Stimulated activated naive CD8-positive, alpha-beta T cell treated with anti-CD3 and anti-CD28 coated beads, Interleukin-15, Interleukin-2, amounts not matched to agents 100 ng/mL and 50 ng/mL, for 24 hours (primary cell): ENCODE measurements at regions not wholly inside any gene's neighbourhood (a gene's known extent, or its start where the extent isn't known, plus 50 kb on each side); places are given as distances from the start of the nearest gene placed in this dataset.

ENCODE experiments used
- H3K27ac Mint-ChIP-seq: one replicate; pipeline ENCODE4 v1.8.0; 2021; ENCODE audit warnings: mild to moderate bottlenecking, mixed read lengths
- H3K27me3 Mint-ChIP-seq: one replicate; pipeline ENCODE4 v1.8.0; 2021; ENCODE audit warnings: mixed read lengths
- H3K36me3 Mint-ChIP-seq: one replicate; pipeline ENCODE4 v1.8.0; 2021; ENCODE audit warnings: low read depth, mixed read lengths
- H3K4me1 Mint-ChIP-seq: one replicate; pipeline ENCODE4 v1.8.0; 2021; ENCODE audit warnings: low read depth, mixed read lengths
- H3K4me3 Mint-ChIP-seq: one replicate; pipeline ENCODE4 v1.8.0; 2021; ENCODE audit warnings: mild to moderate bottlenecking, mixed read lengths
- H3K9me3 Mint-ChIP-seq: one replicate; pipeline ENCODE4 v1.8.0; 2021; ENCODE audit warnings: mixed read lengths

DNA sequence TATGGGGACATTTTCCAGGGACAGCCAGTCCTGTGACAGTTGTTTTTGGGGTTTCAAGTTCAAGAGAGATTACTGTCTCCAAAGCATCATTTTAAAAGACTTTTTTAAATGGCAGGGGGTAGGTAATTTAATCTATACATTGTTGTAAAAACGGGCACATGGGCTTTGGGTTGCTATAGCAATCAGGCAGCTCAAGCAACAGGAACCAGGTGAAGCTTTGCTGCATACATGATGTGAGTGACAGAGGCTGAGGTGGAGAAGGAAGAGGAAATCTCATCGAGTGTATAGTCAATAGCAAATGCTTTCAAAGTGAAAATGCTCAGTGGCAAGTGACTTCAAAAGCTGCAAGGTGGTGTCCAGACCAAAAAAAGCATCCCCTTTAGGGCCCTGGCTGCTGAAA is 277.4 kb upstream of the JAG1 start:
- no peak overlapping the region for H3K4me3 Mint-ChIP-seq
- H3K27me3 Mint-ChIP-seq = no peaks in the 10 kb centered on the region
- no peak overlapping the region for H3K27ac Mint-ChIP-seq
- no peaks in the 10 kb centered on the region for H3K36me3 Mint-ChIP-seq
- H3K4me1 Mint-ChIP-seq = no peaks in the 10 kb centered on the region
- H3K9me3 Mint-ChIP-seq = peaks cover 4% of the 10 kb centered on the region

DNA sequence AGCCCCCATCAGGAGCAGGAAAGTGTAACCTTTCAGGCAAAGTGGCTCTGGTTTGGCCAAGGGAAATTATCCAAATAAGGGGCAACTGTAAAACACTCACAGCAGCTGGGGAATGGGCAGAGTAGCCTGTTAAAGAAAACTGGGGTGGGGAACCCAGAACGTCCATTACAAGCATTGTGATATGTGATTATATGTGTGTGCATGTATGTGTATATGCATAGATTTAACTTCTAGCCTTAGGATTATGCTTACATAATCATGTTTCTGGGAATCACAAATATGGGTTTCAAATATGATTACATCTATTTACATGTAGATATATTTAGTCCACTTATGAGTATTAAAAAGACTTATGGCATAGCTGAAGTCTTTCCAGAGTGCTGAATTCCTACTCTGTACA is 278.1 kb upstream of the JAG1 start:
- H3K27ac Mint-ChIP-seq = no peak overlapping the region
- H3K9me3 Mint-ChIP-seq = peaks cover 4% of the 10 kb centered on the region
- H3K4me3 Mint-ChIP-seq = no peak overlapping the region
- H3K36me3 Mint-ChIP-seq = no peaks in the 10 kb centered on the region
- H3K4me1 Mint-ChIP-seq = no peaks in the 10 kb centered on the region
- H3K27me3 Mint-ChIP-seq = no peaks in the 10 kb centered on the region

DNA sequence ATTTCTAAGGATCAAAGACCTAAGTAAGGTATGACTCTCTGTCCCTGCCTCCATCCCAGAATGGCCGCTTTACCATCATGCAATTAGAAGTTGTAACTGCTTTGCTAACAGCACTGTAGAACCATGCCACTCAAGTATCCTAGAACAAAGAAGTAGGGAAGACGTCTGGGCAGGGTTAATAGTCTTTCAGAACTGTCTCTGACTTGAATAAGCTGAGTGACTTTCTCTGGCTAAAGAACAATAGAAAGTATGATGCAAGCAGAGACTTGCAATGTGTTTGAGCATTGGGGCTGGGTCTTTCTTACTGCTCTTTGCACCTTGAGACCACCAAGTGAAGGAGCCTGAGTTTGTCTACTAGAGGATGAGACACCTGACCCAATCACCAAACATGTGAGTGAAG is 279.6 kb upstream of the JAG1 start:
- peaks cover 4% of the 10 kb centered on the region for H3K9me3 Mint-ChIP-seq
- H3K4me3 Mint-ChIP-seq = no peak overlapping the region

DNA sequence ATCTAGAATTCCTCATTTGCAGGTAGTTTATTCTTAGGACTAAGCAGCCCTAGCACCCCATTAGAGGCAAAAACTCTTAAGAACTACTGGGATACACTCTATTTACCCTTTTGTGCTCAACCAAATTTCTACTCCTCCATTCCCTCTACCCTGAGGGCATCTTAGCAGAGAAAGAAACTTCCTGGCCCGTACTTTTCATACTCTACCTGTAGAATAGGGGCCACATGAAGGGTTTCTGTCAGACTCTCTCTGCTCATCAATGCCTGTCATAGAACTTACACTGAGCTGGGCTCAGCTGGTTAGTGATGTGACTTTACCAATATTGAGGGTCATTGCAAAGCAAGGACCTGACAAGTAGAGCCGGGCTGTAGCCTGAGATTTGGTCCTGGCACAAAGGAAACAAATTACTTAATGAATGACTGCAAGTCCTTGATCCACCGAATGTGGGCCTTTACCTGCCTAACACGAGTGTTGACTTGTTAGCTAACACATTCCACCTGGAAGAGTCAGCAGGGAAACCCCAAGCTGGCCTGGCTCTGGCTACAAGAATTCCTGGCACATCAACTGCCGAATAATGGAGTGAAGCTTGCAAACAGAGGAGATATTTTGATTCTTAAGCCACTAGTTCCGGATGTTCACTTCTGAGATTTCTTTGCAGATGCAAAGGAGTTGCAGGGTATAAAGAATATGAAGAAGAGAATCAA is 280.5 kb upstream of the JAG1 start:
- H3K4me3 Mint-ChIP-seq = no peak overlapping the region
- H3K9me3 Mint-ChIP-seq = peaks cover 4% of the 10 kb centered on the region
- H3K4me1 Mint-ChIP-seq = no peaks in the 10 kb centered on the region
- H3K27ac Mint-ChIP-seq = no peak overlapping the region
- H3K36me3 Mint-ChIP-seq = no peaks in the 10 kb centered on the region
- H3K27me3 Mint-ChIP-seq = no peaks in the 10 kb centered on the region

More for the DNA sequence above, 279.6 kb upstream of the JAG1 start:
- Mint-ChIP-seq H3K27me3 (no peaks in the 10 kb centered on the region), H3K4me1 (no peaks in the 10 kb centered on the region), H3K27ac (no peak overlapping the region), H3K36me3 (no peaks in the 10 kb centered on the region)

DNA sequence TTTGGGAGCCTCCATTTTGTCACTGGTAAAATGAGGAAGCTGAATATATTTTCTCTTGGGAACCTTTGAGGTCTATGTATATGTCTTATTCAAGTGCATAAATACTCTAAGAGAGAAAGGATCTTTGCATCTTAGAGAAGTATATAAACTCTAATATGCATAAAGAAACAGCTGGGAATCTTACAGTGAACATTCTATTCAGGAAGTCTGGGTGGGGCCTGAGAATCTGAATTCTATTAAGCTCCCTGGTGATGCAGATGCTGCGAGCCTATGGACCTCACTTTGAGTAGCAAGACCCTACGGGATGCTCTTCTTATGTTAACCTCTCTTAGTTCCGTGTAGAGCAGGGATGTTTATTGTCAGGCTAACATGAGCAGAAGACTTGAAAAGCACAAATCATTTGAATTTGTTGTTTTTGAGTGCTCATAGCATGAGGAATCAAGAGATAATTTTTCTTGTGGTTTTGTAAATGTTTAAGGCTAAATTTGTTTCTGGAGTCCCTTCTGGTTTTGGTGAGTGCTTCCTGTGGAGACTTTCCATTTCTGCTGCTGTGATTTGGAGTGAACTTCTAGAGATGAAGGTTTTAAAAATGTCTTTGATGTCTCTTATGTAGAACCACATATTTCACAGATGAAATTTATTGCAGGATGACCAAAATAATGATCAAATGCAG is 281.2 kb upstream of the JAG1 start:
- Mint-ChIP-seq H3K4me3 (no peak overlapping the region), H3K36me3 (no peaks in the 10 kb centered on the region), H3K27ac (no peak overlapping the region), H3K4me1 (no peaks in the 10 kb centered on the region), H3K27me3 (no peaks in the 10 kb centered on the region), H3K9me3 (peaks cover 4% of the 10 kb centered on the region)

DNA sequence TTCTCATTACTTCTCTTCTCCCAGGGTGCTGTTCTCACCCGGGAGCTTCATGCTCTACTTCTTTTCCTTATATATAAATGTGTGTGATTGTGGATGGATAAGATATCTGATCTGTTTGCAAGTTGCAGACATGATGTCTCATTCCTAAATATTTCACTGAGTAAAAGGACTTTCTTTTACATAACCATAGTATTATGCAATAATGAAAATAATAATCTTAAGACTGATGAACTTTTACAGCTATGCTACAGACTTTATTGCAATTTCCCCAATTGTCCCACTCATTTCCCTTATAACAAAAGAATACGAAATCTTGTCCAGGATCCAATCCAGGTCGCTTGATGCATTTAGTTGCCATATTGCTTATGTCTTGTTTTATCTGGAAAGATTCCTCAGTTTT is 284.5 kb upstream of the JAG1 start:
- H3K27ac Mint-ChIP-seq = no peak overlapping the region
- H3K4me3 Mint-ChIP-seq = no peak overlapping the region
- no peaks in the 10 kb centered on the region for H3K36me3 Mint-ChIP-seq
- peaks cover 4% of the 10 kb centered on the region for H3K9me3 Mint-ChIP-seq
- H3K27me3 Mint-ChIP-seq = no peaks in the 10 kb centered on the region
- no peaks in the 10 kb centered on the region for H3K4me1 Mint-ChIP-seq

DNA sequence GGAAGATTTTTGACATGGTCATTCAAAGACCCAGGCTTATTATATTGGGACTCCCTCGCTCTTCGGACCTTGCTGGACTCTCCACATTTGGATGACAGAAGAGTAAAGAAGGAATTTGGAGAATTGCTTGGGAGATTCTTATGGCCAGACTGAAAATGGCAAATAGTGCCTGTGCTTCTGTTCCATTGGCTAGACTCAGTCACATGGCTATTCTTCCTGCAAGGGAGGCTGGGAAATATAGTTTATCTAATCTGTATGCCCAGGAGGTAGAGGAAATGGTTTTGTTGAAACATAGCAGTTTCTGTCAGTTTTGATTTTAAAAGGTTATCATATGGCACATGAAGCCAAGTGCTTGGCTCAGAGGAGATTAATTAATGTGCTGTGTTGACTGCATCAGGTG is 286.6 kb upstream of the JAG1 start:
- H3K27me3 Mint-ChIP-seq = no peaks in the 10 kb centered on the region
- H3K4me3 Mint-ChIP-seq = no peak overlapping the region
- no peak overlapping the region for H3K27ac Mint-ChIP-seq
- no peaks in the 10 kb centered on the region for H3K36me3 Mint-ChIP-seq
- no peaks in the 10 kb centered on the region for H3K4me1 Mint-ChIP-seq
- peaks cover 4% of the 10 kb centered on the region for H3K9me3 Mint-ChIP-seq

DNA sequence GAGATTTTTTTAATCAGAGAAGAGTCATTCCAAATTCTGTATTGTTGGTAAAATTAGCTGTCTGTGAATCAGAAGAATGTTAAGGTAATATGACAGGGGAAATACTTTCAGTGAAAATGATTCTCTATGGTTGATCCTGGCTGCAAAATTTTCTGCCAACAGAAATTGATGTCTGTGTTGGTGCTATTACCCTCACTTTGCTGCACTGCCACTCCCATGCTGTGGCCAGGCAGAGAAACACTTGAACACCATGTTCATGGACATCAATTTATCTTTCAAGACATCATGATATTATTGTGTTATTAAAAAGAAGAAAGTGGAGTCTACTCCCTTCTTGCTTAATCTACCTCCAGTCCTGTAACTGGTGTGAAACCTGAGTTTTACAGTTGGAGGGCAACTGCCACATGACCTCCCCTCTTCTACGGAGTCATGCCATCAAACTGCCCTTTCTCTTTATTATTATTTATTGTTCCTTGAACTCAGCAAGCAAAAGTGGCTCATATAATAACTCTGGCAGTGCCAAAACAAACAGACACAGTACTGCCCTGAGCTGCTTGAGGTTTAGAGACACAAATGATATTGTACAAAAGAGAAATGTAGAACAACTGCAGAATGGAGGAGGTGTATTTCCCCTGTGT is 288.0 kb upstream of the JAG1 start:
- Mint-ChIP-seq H3K4me1 (no peaks in the 10 kb centered on the region), H3K27ac (no peak overlapping the region)

DNA sequence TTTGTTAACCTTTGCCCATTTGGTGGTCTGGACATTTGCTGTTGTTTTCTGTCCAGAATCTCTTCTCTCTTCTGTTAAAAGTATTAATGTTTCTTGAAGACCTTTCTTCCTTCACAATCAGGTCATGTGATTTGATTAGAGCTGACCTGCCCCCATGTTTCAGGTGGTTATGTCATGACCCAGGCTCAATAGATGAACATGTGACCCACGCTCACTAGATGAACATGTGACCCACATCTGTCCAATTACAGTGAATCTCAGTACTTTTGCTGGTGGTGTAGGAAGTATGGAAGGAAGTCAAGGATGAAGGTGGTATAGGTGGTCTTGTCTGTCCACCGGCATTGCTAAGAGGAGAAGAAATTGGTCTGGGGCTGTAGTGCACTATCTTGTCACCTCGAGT is 289.1 kb upstream of the JAG1 start:
- Mint-ChIP-seq H3K9me3 (peaks cover 8% of the 10 kb centered on the region), H3K4me3 (no peak overlapping the region), H3K4me1 (no peaks in the 10 kb centered on the region), H3K27ac (no peak overlapping the region), H3K27me3 (no peaks in the 10 kb centered on the region), H3K36me3 (no peaks in the 10 kb centered on the region)

More for the DNA sequence above, 288.0 kb upstream of the JAG1 start:
- Mint-ChIP-seq H3K9me3 (peaks cover 4% of the 10 kb centered on the region), H3K27me3 (no peaks in the 10 kb centered on the region), H3K4me3 (no peak overlapping the region), H3K36me3 (no peaks in the 10 kb centered on the region)

DNA sequence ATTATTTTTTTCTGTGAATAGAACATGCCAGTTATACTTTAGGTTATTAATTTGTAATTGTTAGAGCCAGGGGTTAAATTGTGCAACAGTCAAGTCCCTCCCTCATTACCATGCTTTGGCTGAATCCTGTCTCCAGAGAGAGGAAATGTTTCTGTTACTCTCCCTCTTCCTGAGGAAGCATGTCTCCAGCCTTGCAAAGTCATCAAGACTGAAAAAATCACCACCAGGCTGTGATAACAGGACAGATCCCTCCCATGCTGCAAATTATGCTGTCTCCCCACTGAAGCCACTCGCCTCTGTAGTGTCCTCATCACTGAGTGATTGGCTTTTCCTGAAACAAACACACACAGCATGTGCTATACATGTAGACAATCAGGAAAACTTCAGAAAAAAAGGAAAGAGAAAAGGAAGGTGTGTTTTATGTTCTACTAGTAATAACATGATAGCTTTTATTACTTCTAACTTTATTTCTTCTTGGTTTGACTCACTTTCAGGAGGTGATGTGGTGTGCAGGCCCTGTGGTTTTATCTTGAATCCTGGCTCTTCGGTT is 290.0 kb upstream of the JAG1 start:
- H3K27ac Mint-ChIP-seq = no peak overlapping the region
- no peak overlapping the region for H3K4me3 Mint-ChIP-seq
- H3K27me3 Mint-ChIP-seq = no peaks in the 10 kb centered on the region
- no peaks in the 10 kb centered on the region for H3K4me1 Mint-ChIP-seq
- H3K9me3 Mint-ChIP-seq = peaks cover 8% of the 10 kb centered on the region
- no peaks in the 10 kb centered on the region for H3K36me3 Mint-ChIP-seq

DNA sequence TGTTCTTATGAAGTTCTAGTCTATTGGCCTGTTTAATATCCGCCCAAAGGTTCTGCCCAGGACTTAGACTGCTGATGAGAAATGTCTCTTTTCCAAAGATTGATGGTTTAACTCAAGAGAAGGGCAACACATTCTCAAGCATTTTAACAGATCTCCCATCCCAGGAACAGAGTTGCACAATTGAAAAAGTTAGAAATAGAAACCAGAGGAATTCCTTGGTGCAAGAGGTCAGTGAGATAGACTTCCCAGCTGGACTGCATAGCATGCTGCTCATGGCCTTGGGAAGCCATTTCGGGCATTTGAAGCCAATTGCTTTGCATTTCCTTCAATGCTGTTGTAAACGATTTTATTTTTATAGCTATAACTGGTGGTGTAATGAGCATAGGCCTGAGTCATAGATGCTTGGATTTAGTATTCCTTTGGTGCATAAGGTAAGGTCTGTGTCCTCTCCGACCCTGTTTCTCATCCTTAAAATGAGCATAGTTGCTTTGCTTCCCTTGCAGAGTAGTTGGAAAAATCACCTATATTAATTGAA is 292.2 kb upstream of the JAG1 start:
- H3K36me3 Mint-ChIP-seq = no peaks in the 10 kb centered on the region
- H3K4me3 Mint-ChIP-seq = no peak overlapping the region
- peaks cover 4% of the 10 kb centered on the region for H3K9me3 Mint-ChIP-seq
- no peaks in the 10 kb centered on the region for H3K27me3 Mint-ChIP-seq
- no peak overlapping the region for H3K27ac Mint-ChIP-seq
- H3K4me1 Mint-ChIP-seq = no peaks in the 10 kb centered on the region

DNA sequence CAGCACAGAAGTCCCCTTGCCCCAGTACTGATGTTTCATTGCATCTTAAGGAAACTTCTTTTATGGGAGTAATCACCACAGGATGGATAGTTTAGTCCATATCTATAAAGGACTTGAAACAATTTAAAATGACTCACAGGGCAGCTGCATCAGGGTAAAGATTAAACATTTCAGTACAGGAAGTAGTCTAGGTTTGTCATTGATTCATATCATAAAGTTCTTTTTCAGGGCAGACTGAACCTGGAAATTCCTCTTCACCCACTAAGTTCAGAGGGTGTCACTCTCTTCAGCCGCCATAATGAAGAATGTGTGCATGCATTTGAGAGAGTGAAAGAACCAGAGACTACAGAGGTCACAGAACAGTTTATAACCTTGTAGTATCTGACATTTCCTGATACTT is 296.3 kb upstream of the JAG1 start:
- no peaks in the 10 kb centered on the region for H3K27me3 Mint-ChIP-seq
- no peaks in the 10 kb centered on the region for H3K4me1 Mint-ChIP-seq
- H3K36me3 Mint-ChIP-seq = no peaks in the 10 kb centered on the region
- no peak overlapping the region for H3K27ac Mint-ChIP-seq
- H3K4me3 Mint-ChIP-seq = no peak overlapping the region
- H3K9me3 Mint-ChIP-seq = peaks cover 4% of the 10 kb centered on the region

DNA sequence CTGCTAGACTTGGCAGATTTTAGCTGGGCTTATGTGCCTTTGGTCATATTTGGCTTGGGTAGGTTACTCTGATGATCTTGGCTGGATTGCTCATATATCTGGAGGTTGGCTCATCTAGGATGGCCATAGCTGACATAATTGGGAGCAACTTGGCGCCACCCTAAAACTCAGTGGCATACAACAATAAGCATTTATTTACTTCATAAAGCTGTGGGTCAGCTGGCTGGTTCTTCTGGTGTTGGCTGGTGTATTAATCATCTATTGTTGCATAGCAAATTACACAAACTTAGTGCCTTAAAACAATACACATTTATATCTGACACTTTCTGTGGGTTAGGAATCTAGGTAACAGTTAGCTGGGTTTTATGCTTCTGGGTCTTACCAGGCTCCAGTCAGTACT is 297.3 kb upstream of the JAG1 start:
- Mint-ChIP-seq H3K27me3 (no peaks in the 10 kb centered on the region), H3K4me1 (no peaks in the 10 kb centered on the region), H3K4me3 (no peak overlapping the region), H3K27ac (no peak overlapping the region), H3K36me3 (no peaks in the 10 kb centered on the region), H3K9me3 (peaks cover 4% of the 10 kb centered on the region)

DNA sequence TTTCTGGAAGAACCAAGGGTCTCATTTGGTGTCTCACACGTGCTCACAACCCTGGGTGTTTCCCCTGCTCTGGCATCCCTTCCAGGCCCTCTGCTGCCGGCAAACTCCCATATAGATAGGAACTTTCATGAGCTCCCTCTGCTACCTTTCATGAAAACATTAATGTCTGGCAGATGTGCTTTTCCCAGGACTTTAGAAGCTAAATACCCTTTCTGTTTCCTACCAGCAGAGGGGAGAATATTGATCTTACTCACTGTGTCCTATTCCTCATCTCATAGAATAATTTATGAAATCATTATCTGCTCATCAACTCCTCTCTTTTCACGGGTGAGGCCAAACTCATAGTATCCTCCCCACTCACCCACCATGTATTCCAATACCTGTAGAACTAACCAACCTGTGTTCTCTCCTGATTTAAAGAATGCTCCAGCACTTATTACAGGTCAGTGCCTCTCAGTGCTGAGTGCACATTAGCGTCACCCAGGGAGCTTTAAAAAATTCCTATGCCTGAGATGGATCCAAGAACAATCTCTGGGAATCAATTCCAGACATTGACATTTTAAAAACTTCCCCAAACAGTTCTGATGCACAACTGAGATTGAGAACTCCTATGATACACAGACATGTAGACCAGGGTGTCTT is 298.5 kb upstream of the JAG1 start:
- Mint-ChIP-seq H3K9me3 (peaks cover 4% of the 10 kb centered on the region), H3K4me3 (no peak overlapping the region), H3K27me3 (no peaks in the 10 kb centered on the region), H3K4me1 (no peaks in the 10 kb centered on the region), H3K36me3 (no peaks in the 10 kb centered on the region), H3K27ac (no peak overlapping the region)

DNA sequence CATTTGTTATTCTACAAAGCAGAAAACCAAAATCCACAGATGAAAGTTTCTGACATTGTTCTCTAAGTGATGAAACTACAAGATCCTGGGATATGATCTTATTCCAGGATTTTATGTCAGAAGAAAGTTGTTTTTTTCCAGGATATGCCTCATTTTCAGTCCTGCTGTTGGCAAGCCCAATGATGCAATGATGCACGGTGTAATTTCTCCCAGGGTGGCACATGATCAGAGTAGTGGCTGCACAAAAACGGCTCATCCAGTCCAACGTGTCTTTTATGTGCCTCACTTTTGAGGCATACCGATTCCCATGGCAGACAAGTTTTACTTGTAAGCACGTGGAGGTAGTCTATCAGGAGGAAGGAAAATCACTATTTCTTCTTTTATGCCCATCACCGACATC is 302.3 kb upstream of the JAG1 start:
- Mint-ChIP-seq H3K9me3 (no peaks in the 10 kb centered on the region), H3K4me1 (no peaks in the 10 kb centered on the region), H3K4me3 (no peak overlapping the region), H3K27ac (no peak overlapping the region), H3K36me3 (no peaks in the 10 kb centered on the region), H3K27me3 (no peaks in the 10 kb centered on the region)
